ENCODE measurements at regions not wholly inside any gene's neighbourhood (a gene's known extent, or its start where the extent isn't known, plus 50 kb on each side); places are given as distances from the start of the nearest gene placed in this dataset.
"Not testable (repeated sequence)": the region's sequence is repeated elsewhere in the genome, so short reads cannot be mapped to it uniquely, and the experiment has no call there.

DNA sequence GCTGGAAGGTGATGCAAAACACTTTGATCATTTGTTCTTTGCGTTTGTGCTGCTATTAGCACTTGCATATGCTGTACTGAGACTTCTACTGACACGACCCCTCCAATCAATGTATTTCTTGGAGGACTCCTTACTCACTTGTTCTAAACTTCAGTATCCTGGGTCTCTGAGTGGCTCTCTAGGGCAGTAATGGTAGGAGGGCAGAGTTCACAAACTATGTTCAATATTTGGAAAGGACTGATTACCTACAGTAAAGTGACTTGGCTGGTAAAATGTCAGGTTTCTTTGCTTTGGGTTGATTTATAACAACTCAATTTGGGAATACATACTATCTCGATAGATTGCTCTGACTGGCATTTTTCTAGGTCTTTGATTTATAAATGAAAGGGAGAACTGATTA lies 93.7 kb downstream of the TRIM43 start:
- no peak for DNase-seq (ENCODE audit: low spot score)
- H3K4me1 ChIP-seq (ENCODE audit: insufficient read depth, low read length, poor library complexity, severe bottlenecking): peaks cover 5% of the 10 kb centered on the region
- no peaks in the 10 kb centered on the region for H3K9me3 ChIP-seq (ENCODE audit: low read depth, low read length, poor library complexity, severe bottlenecking)
- BruUV-seq (replicated peaks): no TSS peak
- POLR2A ChIA-PET (ENCODE audit: low non-redundant PET): no interaction called here
- intact Hi-C loops (cut with micrococcal nuclease; ENCODE audit: unreplicated experiment): no loop called here
- no peak overlapping the region for H3K27ac ChIP-seq (ENCODE audit: low read depth, low read length, poor library complexity, severe bottlenecking)
- H3K36me3 ChIP-seq (ENCODE audit: insufficient read depth, low read length, poor library complexity, severe bottlenecking): no peaks in the 10 kb centered on the region
- no peaks in the 10 kb centered on the region for H3K27me3 ChIP-seq (replicated peaks; ENCODE audit: insufficient read depth, low read depth, low read length, poor library complexity)
- CTCF ChIA-PET: no interaction called here
- H3K4me3 ChIP-seq (ENCODE audit: low read depth, low read length, poor library complexity, severe bottlenecking): no peak overlapping the region
- TF ChIP-seq EZH2 (IDR thresholded peaks at IDR 0.05; ENCODE audit: borderline replicate concordance, low read depth, low read length, poor library complexity, severe bottlenecking): no peak
- TF ChIP-seq, protein P1, sequence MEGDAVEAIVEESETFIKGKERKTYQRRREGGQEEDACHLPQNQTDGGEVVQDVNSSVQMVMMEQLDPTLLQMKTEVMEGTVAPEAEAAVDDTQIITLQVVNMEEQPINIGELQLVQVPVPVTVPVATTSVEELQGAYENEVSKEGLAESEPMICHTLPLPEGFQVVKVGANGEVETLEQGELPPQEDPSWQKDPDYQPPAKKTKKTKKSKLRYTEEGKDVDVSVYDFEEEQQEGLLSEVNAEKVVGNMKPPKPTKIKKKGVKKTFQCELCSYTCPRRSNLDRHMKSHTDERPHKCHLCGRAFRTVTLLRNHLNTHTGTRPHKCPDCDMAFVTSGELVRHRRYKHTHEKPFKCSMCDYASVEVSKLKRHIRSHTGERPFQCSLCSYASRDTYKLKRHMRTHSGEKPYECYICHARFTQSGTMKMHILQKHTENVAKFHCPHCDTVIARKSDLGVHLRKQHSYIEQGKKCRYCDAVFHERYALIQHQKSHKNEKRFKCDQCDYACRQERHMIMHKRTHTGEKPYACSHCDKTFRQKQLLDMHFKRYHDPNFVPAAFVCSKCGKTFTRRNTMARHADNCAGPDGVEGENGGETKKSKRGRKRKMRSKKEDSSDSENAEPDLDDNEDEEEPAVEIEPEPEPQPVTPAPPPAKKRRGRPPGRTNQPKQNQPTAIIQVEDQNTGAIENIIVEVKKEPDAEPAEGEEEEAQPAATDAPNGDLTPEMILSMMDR (conservative IDR thresholded peaks at IDR 0.05; ENCODE audit: low read depth, low read length): no peak

DNA sequence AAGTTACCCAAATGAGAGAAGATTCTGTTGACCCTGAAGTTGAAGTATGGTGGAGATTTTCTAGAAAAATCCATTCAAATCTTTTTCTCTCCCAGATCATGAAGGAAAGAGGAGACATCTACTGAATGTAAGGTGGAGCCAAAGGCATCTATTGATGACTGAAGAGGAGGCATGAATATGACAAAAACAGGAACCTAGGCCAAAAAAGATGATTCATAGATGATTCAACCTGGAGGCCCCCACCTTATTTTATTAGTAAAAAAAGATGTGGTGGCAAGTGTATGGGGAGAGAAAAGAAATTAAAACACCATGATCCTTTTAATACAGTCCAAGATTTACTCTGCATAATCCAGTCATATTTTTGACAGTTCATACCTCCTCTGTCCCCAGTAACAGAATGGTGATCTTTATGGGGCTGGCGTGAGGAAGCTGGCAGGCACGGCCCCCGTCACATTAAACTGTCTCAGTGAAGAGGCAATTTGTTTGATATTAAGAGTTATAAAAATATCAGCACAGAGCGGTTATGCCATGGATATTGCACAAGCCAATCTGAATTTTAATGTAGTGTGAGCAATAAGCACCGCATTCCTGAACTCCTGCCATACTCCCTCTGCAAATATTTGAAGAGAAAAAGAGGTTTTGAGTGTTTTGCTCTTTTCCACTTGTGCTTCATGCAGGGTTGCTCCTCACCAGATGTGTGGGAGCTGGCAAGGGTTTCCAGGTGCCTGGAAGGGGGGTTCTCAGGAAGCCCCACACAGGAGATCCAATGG lies 94.4 kb downstream of the TRIM43 start:
- H3K36me3 ChIP-seq (ENCODE audit: insufficient read depth, low read length, poor library complexity, severe bottlenecking); H3K27me3 ChIP-seq (replicated peaks; ENCODE audit: insufficient read depth, low read depth, low read length, poor library complexity); H3K4me3 ChIP-seq (ENCODE audit: low read depth, low read length, poor library complexity, severe bottlenecking); H3K27ac ChIP-seq (ENCODE audit: low read depth, low read length, poor library complexity, severe bottlenecking); intact Hi-C loops (cut with micrococcal nuclease; ENCODE audit: unreplicated experiment); DNase-seq (ENCODE audit: low spot score); CTCF ChIA-PET; H3K4me1 ChIP-seq (ENCODE audit: insufficient read depth, low read length, poor library complexity, severe bottlenecking); H3K9me3 ChIP-seq (ENCODE audit: low read depth, low read length, poor library complexity, severe bottlenecking); POLR2A ChIA-PET (ENCODE audit: low non-redundant PET); BruUV-seq (replicated peaks): not testable (repeated sequence)

DNA sequence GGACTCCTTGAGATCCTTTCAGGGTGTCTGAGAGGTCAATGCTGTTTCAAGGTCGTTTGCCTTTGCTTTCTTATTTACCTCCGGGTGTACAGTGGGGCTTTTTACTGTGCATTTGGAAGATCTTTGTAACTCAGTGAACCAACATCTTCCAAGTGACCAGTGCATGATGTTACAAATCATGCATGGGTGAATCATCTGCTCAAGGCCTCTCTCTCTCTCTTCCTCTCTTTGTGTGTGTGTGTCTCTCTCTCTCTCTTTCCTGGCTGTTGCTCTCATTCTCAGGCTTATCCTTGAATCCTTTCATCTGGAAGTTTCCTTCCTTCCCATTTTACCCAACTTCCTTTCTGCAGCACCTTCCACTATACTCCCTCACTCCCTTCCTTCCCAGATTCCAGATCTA lies 96.1 kb downstream of the TRIM43 start:
- intact Hi-C loops (cut with micrococcal nuclease; ENCODE audit: unreplicated experiment): not testable (repeated sequence)

DNA sequence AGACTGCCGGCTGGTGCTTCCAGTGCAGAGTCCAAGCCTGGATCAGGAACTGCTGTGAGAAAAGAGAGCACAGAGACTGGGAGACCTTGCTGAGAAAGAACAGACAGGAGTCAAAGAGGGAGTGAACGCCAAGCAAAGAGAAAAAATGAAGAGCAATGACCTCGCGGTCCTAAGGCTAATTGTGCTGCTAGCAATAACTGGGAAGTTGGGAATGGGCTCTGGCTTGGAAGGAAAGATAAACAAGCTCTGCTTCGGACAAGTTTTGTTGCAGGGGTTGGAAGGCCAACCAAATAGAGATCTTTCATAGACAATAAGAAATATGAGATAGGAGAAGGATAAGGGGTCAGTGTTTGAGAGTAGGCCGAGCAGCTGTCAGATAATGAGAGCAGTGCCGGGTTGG lies 99.4 kb downstream of the TRIM43 start:
- H3K4me3 ChIP-seq (ENCODE audit: low read depth, low read length, poor library complexity, severe bottlenecking); DNase-seq (ENCODE audit: low spot score); BruUV-seq (replicated peaks); intact Hi-C loops (cut with micrococcal nuclease; ENCODE audit: unreplicated experiment); H3K27ac ChIP-seq (ENCODE audit: low read depth, low read length, poor library complexity, severe bottlenecking); POLR2A ChIA-PET (ENCODE audit: low non-redundant PET); H3K36me3 ChIP-seq (ENCODE audit: insufficient read depth, low read length, poor library complexity, severe bottlenecking); H3K9me3 ChIP-seq (ENCODE audit: low read depth, low read length, poor library complexity, severe bottlenecking); CTCF ChIA-PET; H3K4me1 ChIP-seq (ENCODE audit: insufficient read depth, low read length, poor library complexity, severe bottlenecking): not testable (repeated sequence)
- peaks cover 11% of the 10 kb centered on the region for H3K27me3 ChIP-seq (replicated peaks; ENCODE audit: insufficient read depth, low read depth, low read length, poor library complexity)

More for the DNA sequence above, 96.1 kb downstream of the TRIM43 start:
- H3K27me3 ChIP-seq (replicated peaks; ENCODE audit: insufficient read depth, low read depth, low read length, poor library complexity); H3K4me3 ChIP-seq (ENCODE audit: low read depth, low read length, poor library complexity, severe bottlenecking); H3K4me1 ChIP-seq (ENCODE audit: insufficient read depth, low read length, poor library complexity, severe bottlenecking); BruUV-seq (replicated peaks); POLR2A ChIA-PET (ENCODE audit: low non-redundant PET); H3K9me3 ChIP-seq (ENCODE audit: low read depth, low read length, poor library complexity, severe bottlenecking); H3K36me3 ChIP-seq (ENCODE audit: insufficient read depth, low read length, poor library complexity, severe bottlenecking); H3K27ac ChIP-seq (ENCODE audit: low read depth, low read length, poor library complexity, severe bottlenecking); CTCF ChIA-PET; DNase-seq (ENCODE audit: low spot score): not testable (repeated sequence)

DNA sequence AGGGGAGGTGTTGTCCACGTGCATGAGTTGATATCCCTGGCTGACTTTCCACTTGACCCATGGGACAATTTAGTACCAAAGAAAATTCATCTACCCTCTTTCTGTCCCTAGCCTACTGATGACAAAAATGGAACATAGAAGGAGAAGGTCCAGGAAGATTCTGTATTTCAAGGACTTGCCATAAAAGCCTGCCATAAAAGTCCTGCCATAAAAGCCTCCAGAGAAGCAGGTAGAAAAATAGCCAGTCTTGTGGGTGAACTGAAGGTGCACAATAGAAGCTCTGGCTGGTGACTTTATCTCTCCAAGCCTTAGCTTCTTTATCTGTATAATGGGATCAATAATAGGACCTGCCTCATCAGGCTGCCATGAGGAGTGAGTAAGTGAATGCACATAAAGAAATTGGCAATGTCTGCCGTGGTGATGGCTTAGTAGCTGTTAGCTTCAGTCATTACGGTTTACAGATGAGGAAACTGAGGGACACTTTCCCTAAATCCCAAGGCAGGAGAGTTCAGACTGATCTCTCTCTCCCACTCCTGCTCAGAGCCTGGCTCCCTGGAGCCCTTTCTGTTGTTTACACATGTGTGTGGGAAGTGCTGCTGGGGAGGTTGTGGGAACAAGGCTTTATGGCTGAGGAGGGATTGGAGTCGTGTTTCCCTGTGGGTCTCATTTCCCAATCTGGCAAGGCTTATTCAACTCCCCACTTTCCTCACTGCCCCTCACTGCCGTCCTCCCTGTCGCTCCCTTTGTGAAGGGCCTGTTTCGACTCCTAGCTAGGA lies 101.5 kb downstream of the TRIM43 start:
- H3K4me1 ChIP-seq (ENCODE audit: insufficient read depth, low read length, poor library complexity, severe bottlenecking); POLR2A ChIA-PET (ENCODE audit: low non-redundant PET); intact Hi-C loops (cut with micrococcal nuclease; ENCODE audit: unreplicated experiment); DNase-seq (ENCODE audit: low spot score); CTCF ChIA-PET; BruUV-seq (replicated peaks); H3K27ac ChIP-seq (ENCODE audit: low read depth, low read length, poor library complexity, severe bottlenecking); H3K4me3 ChIP-seq (ENCODE audit: low read depth, low read length, poor library complexity, severe bottlenecking); H3K9me3 ChIP-seq (ENCODE audit: low read depth, low read length, poor library complexity, severe bottlenecking); H3K36me3 ChIP-seq (ENCODE audit: insufficient read depth, low read length, poor library complexity, severe bottlenecking): not testable (repeated sequence)
- H3K27me3 ChIP-seq (replicated peaks; ENCODE audit: insufficient read depth, low read depth, low read length, poor library complexity): peaks cover 24% of the 10 kb centered on the region

All from A673 (cell line).